NCI-H446 (cell line): ENCODE measurements at regions not wholly inside any gene's neighbourhood (a gene's known extent, or its start where the extent isn't known, plus 50 kb on each side); places are given as distances from the start of the nearest gene placed in this dataset.

Experiments
- DNase-seq, 2 experiments: peaks; one replicate each; lab custom pipeline; 2025; lab: John Stamatoyannopoulos, UW

- no peak for DNase-seq
Measured at GRCh38 chr1:239677362-239677761, 291.0 kb downstream of the CHRM3 start.

DNA sequence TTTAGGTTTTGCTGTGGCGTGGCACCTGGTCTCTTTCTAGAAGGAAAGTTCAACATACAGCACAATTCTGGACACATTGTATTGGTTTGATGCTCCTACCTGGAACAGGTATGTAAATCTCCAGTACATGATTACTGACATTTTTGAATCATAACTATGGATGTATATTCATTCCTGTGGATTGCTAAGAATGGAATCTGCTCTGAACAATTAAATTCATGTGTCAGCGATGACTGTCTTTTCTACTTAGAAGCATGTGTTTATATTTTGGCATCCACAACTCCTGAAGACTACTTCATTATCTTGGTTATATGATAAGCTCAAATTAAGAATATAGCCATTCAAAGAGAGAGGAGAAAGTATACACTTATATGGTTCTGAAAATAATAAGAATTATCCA is 291.8 kb downstream of the CHRM3 start:
- no peak for DNase-seq

GRCh38 chr1:239682046-239682445 is 295.7 kb downstream of the CHRM3 start:
- no peak for DNase-seq

DNA sequence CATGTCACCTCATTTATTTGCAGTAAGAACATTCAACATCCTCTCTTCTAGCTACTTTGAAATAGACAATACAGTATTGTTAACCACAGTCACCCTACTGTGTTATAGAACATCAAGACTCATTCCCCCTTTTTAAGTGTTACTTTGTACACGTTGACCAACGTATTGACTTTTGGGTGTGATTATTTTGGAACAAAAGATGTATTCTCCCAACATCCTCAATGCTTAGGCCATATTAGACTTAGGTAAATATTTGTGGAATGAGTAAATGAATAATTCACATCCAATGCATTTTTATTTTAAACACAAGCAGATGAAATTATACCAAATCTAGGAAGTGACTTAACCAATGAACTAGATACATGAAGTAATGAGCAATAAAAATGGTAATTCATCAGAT is 296.6 kb downstream of the CHRM3 start:
- no peak for DNase-seq

- DNase-seq: no peak
Measured at GRCh38 chr1:239686386-239686785, 300.0 kb downstream of the CHRM3 start.

GRCh38 chr1:239696317-239696716 is 309.9 kb downstream of the CHRM3 start:
- DNase-seq: no peak

GRCh38 chr1:239700667-239701066 is 314.3 kb downstream of the CHRM3 start:
- DNase-seq: no peak

DNA sequence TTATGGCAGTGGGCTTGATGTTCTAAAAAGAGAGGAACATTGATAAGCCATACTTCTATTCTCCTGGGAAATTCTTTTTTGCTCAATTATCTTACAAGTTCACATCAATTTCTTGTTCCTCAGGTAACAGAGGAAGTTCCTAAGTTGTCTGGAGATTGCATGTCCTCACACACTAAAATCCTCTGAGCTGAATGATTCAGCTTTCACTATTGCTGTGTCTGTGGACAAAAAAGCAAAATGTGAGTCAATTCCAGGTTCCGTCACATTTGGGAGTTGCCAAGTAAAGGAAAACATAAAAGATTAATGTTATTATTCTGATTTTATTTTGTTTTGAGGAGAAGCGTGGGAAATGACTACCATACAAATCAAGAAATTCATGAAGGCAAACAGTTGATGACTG is 316.7 kb downstream of the CHRM3 start:
- DNase-seq: no peak

GRCh38 chr1:239706245-239706892 is 320.0 kb downstream of the CHRM3 start:
- DNase-seq: no peak

DNA sequence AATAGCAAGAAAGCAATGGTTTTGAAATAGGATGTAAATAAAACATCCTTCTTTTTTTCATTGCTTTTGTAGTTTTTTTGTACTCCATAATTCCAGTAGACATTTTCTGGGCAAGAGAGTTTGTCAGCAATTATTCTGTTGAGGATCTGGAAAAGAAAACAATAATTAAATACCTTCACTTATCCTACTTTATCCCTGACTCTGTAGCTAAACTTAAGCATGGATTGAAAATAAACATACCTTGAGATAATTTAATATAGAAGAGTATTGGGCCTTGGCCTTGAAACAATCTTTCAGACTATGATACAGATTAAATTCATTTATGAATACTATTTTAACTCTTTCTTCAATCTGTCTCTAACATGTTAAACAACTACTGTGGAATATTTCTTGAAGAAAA is 321.2 kb downstream of the CHRM3 start:
- no peak for DNase-seq

DNA sequence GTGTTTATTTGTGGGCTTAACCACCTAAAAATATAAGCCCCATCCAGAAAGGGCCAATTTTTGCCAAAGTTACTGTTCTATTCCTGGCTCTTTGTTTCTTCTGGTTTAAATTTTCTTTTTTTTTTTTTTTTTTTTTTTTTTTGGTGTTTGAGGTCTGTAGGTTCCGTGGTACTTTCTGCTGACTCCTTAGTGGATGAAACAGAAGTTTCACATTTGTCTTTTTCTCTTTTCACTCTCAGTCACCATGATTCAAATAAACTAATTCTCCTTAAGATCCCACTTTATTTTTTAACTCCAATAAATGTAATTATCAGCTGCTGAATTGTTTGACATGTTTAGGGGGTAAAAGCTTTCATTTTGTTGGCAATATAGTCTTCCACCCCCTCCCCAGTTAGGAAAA is 322.3 kb downstream of the CHRM3 start:
- DNase-seq: no peak

GRCh38 chr1:239711768-239712167 is 325.4 kb downstream of the CHRM3 start:
- DNase-seq: no peak

- no peak for DNase-seq
Measured at GRCh38 chr1:239717097-239717917, 330.9 kb downstream of the CHRM3 start.

- DNase-seq: no peak
Measured at GRCh38 chr1:239717918-239718184, 331.5 kb downstream of the CHRM3 start.

DNA sequence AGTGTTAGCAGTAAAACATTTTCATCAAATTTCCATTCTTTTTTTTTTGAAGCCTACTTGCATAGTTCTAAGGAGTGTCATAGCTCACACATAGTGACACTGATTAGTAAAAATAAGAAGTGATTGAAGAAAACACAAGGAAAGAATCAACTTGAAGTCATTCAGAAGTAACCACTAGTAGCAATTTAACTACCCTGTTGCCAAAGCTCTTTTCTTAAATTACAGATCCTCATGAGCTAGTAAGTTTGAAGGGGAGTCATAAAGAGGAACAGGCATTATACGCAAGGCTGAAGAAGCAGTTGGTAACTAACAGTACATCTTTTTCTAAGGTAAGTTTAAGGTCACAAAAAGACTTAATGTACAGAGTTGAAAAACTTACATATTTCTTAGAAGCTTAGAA is 332.2 kb downstream of the CHRM3 start:
- no peak for DNase-seq

GRCh38 chr1:239718997-239719628 is 332.7 kb downstream of the CHRM3 start:
- no peak for DNase-seq

- no peak for DNase-seq
Measured at GRCh38 chr1:239719642-239720258, 333.4 kb downstream of the CHRM3 start.

- DNase-seq: no peak
Measured at GRCh38 chr1:239722035-239722434, 335.7 kb downstream of the CHRM3 start.

DNA sequence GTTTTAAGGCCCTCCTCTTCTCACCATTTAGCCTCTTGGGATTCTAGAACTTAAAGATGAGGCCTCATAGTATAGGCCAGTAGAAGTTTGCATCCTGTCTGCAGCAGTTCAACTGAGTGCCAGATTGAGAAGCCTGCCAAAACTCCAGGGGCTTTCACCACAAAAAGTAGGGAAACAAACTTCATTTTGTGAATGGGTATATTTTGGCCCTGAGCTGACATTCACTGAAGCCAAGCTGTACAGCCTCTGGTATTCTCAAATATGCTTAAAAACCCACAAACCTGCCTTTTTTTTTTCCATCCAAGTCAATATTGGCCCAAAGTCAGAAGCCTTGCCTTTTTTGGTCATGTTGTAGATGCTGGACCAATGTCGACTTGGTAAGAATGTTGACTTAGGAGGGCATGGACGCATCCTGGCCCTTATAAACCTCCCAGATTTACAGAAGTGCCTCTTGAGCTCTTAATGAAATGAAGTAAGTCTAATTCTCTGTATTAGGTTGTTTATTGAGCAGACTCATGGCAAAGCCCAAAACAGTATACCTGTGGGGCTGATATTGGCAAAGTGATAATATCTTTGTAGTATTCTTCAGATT is 337.5 kb downstream of the CHRM3 start:
- DNase-seq: peak in 1 of 2 experiments; percentile 47

GRCh38 chr1:239725371-239725770 is 339.0 kb downstream of the CHRM3 start:
- no peak for DNase-seq

GRCh38 chr1:239725933-239726332 is 339.6 kb downstream of the CHRM3 start:
- no peak for DNase-seq

- no peak for DNase-seq
Measured at GRCh38 chr1:239730378-239730777, 344.0 kb downstream of the CHRM3 start.
